ENCODE measurements at regions not wholly inside any gene's neighbourhood (a gene's known extent, or its start where the extent isn't known, plus 50 kb on each side); places are given as distances from the start of the nearest gene placed in this dataset.

GRCh38 chr5:166329149-166329800 is 1962.2 kb upstream of the WWC1 start:
- TF ChIP-seq CTCF (IDR thresholded peaks at IDR 0.05) = no peak
- TF ChIP-seq POLR2A (IDR thresholded peaks at IDR 0.05) = no peak
